Mucosa of descending colon (tissue), 3 donors: ENCODE measurements at regions not wholly inside any gene's neighbourhood (a gene's known extent, or its start where the extent isn't known, plus 50 kb on each side); places are given as distances from the start of the nearest gene placed in this dataset.

Experiments
- ATAC-seq: fragments of 200-7000 bp; cut with Tn5 transposase; one replicate; pipeline ENCODE4 v1.9.1; 2020; ENCODE audit warnings: mild to moderate bottlenecking, moderate library complexity
- DNase-seq, 3 donors: peaks; one replicate each; pipeline ENCODE4 v3.0.0-alpha.2; 2020
- H3K36me3 ChIP-seq: fragments of 200-600 bp; one replicate; pipeline ENCODE4 v1.8.0; 2021; ENCODE audit warnings: low read depth, mild to moderate bottlenecking
- H3K4me1 ChIP-seq: fragments of 200-600 bp; one replicate; pipeline ENCODE4 v1.8.0; 2021; ENCODE audit warnings: low read depth, mild to moderate bottlenecking
- H3K4me3 ChIP-seq: fragments of 200-600 bp; one replicate; pipeline ENCODE4 v1.8.0; 2021; ENCODE audit warnings: mild to moderate bottlenecking
- H3K9me3 ChIP-seq: fragments of 200-600 bp; one replicate; pipeline ENCODE4 v1.8.0; 2021; ENCODE audit warnings: mild to moderate bottlenecking
- intact Hi-C, 2 donors: fragments of 100-400 bp; cut with DNase I in 1 of 2; cut with micrococcal nuclease in 1 of 2; formaldehyde crosslinking; loops; one replicate each; pipeline versions ENCODE4 v1.11.0 to v1.11.1; 2022; cut with DNase I, micrococcal nuclease
- TF ChIP-seq, protein P1 (sequence below): fragments of 200-600 bp; IDR thresholded peaks from one replicate; pipeline ENCODE4 v1.8.0; 2022; ENCODE audit warnings: antibody characterized with exemption, mild to moderate bottlenecking
- donor health status: DM: no; HTN: no; CAD: no; lungs with moderate emphysema.
- donor health status: DM: no; HTN: no; CAD: no.
- donor health status: DM: no; HTN: yes; CAD: no.

DNA sequence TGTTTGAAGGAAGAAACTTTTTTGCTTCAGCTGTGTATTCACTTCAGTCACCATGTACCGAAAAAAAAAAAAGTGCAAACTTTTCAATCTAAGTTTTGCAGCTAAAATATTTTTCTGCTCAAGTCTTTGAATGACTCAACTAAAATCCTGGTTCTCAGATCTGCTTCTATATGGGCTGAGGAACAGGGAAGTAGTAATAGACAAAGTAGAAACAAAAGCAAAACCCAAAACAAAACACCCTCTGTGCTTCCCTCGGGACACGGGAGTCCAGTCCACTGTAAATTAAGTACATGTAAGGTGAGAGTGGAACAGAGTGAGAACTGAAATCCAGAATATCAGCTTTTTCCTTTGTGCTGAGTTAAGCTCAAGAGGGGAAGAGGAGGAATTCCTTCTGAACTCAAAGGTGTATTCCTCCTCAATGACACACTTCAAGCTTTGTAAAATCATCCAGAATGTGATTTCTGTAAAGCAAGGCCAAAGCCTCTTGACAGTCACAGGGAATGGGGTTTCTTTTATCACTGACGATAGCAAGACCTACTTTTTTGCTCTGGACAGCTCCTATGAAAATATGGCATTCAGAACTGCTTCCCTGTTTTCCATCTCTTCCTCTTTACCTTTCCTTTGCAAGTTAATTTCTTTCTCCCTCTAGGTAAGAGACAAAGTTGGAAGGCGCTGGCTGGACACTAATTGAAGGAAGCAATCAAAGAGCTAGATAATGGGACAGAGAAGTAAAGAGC lies 433.5 kb upstream of the MMADHC start:
- H3K9me3 ChIP-seq, result no peaks in the 10 kb centered on the region
- TF ChIP-seq, protein P1, sequence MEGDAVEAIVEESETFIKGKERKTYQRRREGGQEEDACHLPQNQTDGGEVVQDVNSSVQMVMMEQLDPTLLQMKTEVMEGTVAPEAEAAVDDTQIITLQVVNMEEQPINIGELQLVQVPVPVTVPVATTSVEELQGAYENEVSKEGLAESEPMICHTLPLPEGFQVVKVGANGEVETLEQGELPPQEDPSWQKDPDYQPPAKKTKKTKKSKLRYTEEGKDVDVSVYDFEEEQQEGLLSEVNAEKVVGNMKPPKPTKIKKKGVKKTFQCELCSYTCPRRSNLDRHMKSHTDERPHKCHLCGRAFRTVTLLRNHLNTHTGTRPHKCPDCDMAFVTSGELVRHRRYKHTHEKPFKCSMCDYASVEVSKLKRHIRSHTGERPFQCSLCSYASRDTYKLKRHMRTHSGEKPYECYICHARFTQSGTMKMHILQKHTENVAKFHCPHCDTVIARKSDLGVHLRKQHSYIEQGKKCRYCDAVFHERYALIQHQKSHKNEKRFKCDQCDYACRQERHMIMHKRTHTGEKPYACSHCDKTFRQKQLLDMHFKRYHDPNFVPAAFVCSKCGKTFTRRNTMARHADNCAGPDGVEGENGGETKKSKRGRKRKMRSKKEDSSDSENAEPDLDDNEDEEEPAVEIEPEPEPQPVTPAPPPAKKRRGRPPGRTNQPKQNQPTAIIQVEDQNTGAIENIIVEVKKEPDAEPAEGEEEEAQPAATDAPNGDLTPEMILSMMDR, result no peak
- H3K4me3 ChIP-seq, result no peak overlapping the region
- H3K4me1 ChIP-seq, result no peaks in the 10 kb centered on the region
- no peaks in the 10 kb centered on the region for H3K36me3 ChIP-seq
- intact Hi-C loops, result no loop called here
- no peak for DNase-seq
- no peak for ATAC-seq

DNA sequence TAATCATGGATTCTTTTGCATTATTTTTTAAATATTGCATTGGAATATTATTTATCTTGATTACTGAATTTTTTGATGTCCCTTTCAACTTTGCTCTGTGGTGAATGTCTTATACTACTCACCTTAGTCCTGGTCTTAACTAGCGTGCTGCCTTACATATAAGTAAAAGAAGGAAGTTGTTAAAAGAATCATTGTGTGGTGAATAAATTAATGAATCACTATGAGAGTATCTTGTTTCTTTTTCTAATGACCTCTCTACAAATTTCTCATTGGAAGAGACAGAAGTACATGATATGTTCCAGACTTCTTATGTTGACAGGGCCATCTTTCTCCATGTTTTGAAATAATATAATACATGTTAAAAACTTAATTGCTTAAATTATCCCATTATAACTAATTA lies 432.6 kb upstream of the MMADHC start:
- Histone ChIP-seq H3K36me3 (no peaks in the 10 kb centered on the region), H3K9me3 (no peaks in the 10 kb centered on the region), H3K4me1 (no peaks in the 10 kb centered on the region), H3K4me3 (no peak overlapping the region)
- ATAC-seq (no peak), DNase-seq (no peak)
- TF ChIP-seq, protein P1, result no peak
- intact Hi-C loops, result no loop called here

- TF ChIP-seq, protein P1, result no peak
- intact Hi-C loops, result no loop called here
- no peak for ATAC-seq
These were observed 431.5 kb upstream of the MMADHC start for GRCh38 chr2:150019063-150019462.

DNA sequence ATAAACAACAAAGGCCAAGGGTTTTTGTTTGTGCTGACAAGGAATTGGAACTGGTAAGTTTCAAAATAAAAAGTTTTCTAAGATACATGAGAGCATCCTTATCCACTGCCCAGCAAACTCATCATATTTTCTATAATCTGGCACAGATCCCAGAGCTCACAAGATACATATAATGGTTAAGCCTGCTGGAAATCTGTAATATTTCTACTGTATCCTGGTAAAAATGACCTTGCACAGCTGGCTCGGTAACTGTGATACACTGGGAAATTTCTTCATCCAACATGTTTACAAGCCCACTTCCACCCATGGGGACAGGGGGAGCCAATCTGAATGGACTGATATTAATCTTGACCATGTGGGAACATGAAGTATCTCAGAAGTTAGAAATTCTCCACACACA lies 425.4 kb upstream of the MMADHC start:
- TF ChIP-seq, protein P1, result no peak
- Histone ChIP-seq H3K9me3 (no peaks in the 10 kb centered on the region), H3K36me3 (no peaks in the 10 kb centered on the region), H3K4me3 (no peak overlapping the region), H3K4me1 (no peaks in the 10 kb centered on the region)
- intact Hi-C loops, result no loop called here
- ATAC-seq (no peak), DNase-seq (no peak)

More at GRCh38 chr2:150019063-150019462, 431.5 kb upstream of the MMADHC start:
- Histone ChIP-seq H3K36me3 (no peaks in the 10 kb centered on the region), H3K9me3 (no peaks in the 10 kb centered on the region), H3K4me3 (no peak overlapping the region), H3K4me1 (no peaks in the 10 kb centered on the region)
- DNase-seq, result no peak

- TF ChIP-seq, protein P1, result no peak
- Histone ChIP-seq H3K36me3 (no peaks in the 10 kb centered on the region), H3K9me3 (no peaks in the 10 kb centered on the region), H3K4me3 (no peak overlapping the region), H3K4me1 (no peaks in the 10 kb centered on the region)
- intact Hi-C loops, result no loop called here
- DNase-seq (no peak), ATAC-seq (no peak)
These were observed 423.7 kb upstream of the MMADHC start for GRCh38 chr2:150011161-150011730.
